ENCODE measurements at regions not wholly inside any gene's neighbourhood (a gene's known extent, or its start where the extent isn't known, plus 50 kb on each side); places are given as distances from the start of the nearest gene placed in this dataset.

- DNase-seq (ENCODE audit: low spot score), result no peak
These were observed 62.4 kb upstream of the PCSK6 start for GRCh38 chr15:101551696-101552591.

- no peak for DNase-seq (ENCODE audit: low spot score)
These were observed 60.6 kb upstream of the PCSK6 start for GRCh38 chr15:101550124-101550523.

- no peak for DNase-seq (ENCODE audit: low spot score)
These were observed 60.1 kb upstream of the PCSK6 start for GRCh38 chr15:101549647-101550046.

GRCh38 chr15:101547737-101548136 lies 58.2 kb upstream of the PCSK6 start:
- DNase-seq (ENCODE audit: low spot score), result no peak

- DNase-seq (ENCODE audit: low spot score), result no peak
These were observed 56.3 kb upstream of the PCSK6 start for GRCh38 chr15:101545548-101546505.

GRCh38 chr15:101544613-101544945 lies 55.1 kb upstream of the PCSK6 start:
- no peak for DNase-seq (ENCODE audit: low spot score)

GRCh38 chr15:101543926-101544612 lies 54.6 kb upstream of the PCSK6 start:
- no peak for DNase-seq (ENCODE audit: low spot score)

GRCh38 chr15:101543431-101543830 lies 53.9 kb upstream of the PCSK6 start:
- DNase-seq (ENCODE audit: low spot score), result no peak

GRCh38 chr15:101543026-101543390 lies 53.5 kb upstream of the PCSK6 start:
- DNase-seq (ENCODE audit: low spot score), result no peak

GRCh38 chr15:101542306-101543025 lies 53.0 kb upstream of the PCSK6 start:
- no peak for DNase-seq (ENCODE audit: low spot score)

- DNase-seq (ENCODE audit: low spot score), result no peak
These were observed 52.2 kb upstream of the PCSK6 start for GRCh38 chr15:101541501-101542292.

GRCh38 chr15:101540480-101541239 lies 51.2 kb upstream of the PCSK6 start:
- DNase-seq (ENCODE audit: low spot score), result peak; percentile 27

GRCh38 chr15:101539930-101540329 lies 50.4 kb upstream of the PCSK6 start:
- no peak for DNase-seq (ENCODE audit: low spot score)

GRCh38 chr15:101539492-101539891 lies 50.0 kb upstream of the PCSK6 start:
- DNase-seq (ENCODE audit: low spot score), result no peak
